ENCODE measurements at regions not wholly inside any gene's neighbourhood (a gene's known extent, or its start where the extent isn't known, plus 50 kb on each side); places are given as distances from the start of the nearest gene placed in this dataset.

DNA sequence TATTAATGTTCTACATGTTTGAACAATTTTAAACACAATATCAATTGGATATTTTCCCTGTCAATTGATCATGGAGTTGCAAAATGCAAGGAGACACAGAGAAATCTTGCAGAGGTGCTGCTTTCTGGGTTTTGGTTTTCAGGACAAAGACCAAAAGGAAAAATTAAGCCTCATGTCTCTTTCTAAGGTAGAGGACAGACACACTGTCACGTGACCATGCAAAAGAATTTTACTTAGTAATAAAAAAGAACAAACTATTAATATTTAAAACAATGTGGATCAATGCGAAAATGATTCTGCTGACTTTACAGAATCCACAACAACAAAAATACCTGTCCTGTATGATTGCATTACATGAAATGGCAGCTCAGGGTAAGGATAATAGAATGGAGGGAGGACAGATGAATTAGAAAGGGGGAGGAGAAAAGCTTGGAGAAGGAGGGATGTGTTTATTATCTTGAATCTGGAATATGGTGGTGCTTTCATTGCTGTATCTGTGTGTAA lies 493.7 kb upstream of the NUPR2 start:
- no TSS peak for BruUV-seq (replicated peaks)
- TF ChIP-seq REST (IDR thresholded peaks at IDR 0.05; ENCODE audit: insufficient read depth in 1 of 2, low read depth in 2 of 2, low read length in 1 of 2), result no peak
- TF ChIP-seq, protein P1, sequence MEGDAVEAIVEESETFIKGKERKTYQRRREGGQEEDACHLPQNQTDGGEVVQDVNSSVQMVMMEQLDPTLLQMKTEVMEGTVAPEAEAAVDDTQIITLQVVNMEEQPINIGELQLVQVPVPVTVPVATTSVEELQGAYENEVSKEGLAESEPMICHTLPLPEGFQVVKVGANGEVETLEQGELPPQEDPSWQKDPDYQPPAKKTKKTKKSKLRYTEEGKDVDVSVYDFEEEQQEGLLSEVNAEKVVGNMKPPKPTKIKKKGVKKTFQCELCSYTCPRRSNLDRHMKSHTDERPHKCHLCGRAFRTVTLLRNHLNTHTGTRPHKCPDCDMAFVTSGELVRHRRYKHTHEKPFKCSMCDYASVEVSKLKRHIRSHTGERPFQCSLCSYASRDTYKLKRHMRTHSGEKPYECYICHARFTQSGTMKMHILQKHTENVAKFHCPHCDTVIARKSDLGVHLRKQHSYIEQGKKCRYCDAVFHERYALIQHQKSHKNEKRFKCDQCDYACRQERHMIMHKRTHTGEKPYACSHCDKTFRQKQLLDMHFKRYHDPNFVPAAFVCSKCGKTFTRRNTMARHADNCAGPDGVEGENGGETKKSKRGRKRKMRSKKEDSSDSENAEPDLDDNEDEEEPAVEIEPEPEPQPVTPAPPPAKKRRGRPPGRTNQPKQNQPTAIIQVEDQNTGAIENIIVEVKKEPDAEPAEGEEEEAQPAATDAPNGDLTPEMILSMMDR (IDR thresholded peaks at IDR 0.05), result no peak
- TF ChIP-seq POLR2AphosphoS5 (IDR thresholded peaks at IDR 0.05; ENCODE audit: low read depth, low read length), result no peak
- no peak for TF ChIP-seq TCF7L2 (IDR thresholded peaks at IDR 0.05; ENCODE audit: low read depth, low read length)
- TF ChIP-seq SIN3A (IDR thresholded peaks at IDR 0.05; ENCODE audit: borderline replicate concordance, insufficient read depth, low read depth, low read length), result no peak
- Histone ChIP-seq H3K9me3 (ENCODE audit: control insufficient read depth, insufficient read depth, low read depth, low read length) (peaks cover 15% of the 10 kb centered on the region), H3K4me1 (ENCODE audit: control insufficient read depth, insufficient read depth, low read length) (no peaks in the 10 kb centered on the region), H3K4me3 (ENCODE audit: low read depth in 2 of 2, low read length in 2 of 2) (no peak overlapping the region), H3K27ac (ENCODE audit: low read length) (no peak overlapping the region), H3K27me3 (ENCODE audit: control insufficient read depth, insufficient read depth, low read length) (no peaks in the 10 kb centered on the region), H3K36me3 (ENCODE audit: control insufficient read depth, insufficient read depth, low read length) (no peaks in the 10 kb centered on the region)
- CTCF ChIA-PET, result no interaction called here
- DNase-seq (ENCODE audit: low read depth, low spot score) (no peak), ATAC-seq (no peak)
- POLR2A ChIA-PET, result no interaction called here
- intact Hi-C loops (cut with micrococcal nuclease; ENCODE audit: unreplicated experiment) (no loop called here), in situ Hi-C loops (cut with HindIII; ENCODE audit: low pct_unique_long_range_greater_than_20kb, low sequenced_read_pairs) (no loop called here)

DNA sequence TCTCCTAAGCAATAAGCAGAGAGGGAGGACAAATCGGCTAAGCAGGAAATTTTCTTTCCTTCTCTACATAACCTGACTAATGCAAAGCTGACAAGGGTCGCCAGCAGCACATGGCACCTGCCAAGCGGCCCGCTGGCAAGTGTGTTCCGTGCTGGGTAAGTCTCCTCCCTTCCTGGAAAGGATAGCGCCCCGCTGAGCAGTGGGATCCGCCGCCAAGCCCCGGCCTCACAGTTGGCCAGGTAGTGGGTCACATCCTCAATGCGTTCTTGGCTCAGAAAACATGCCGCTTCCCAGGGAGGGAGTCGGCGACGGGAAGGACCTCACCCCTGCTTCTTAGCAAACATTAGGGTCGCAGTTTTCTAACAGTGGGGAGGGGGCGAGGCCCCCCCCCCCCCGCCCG lies 488.9 kb upstream of the NUPR2 start:
- DNase-seq (ENCODE audit: low read depth, low spot score) (no peak), ATAC-seq (no peak)
- BruUV-seq (replicated peaks), result no TSS peak
- no peak overlapping the region for H3K27ac ChIP-seq (ENCODE audit: low read length)
- H3K9me3 ChIP-seq (ENCODE audit: control insufficient read depth, insufficient read depth, low read depth, low read length), result peaks cover 11% of the 10 kb centered on the region; the same call in 1 of the 2 replicates
- in situ Hi-C loops (cut with HindIII; ENCODE audit: low pct_unique_long_range_greater_than_20kb, low sequenced_read_pairs), result no loop called here
- CTCF ChIA-PET, result no interaction called here
- H3K4me1 ChIP-seq (ENCODE audit: control insufficient read depth, insufficient read depth, low read length), result no peaks in the 10 kb centered on the region
- intact Hi-C loops (cut with micrococcal nuclease; ENCODE audit: unreplicated experiment), result no loop called here
- H3K4me3 ChIP-seq (ENCODE audit: low read depth in 2 of 2, low read length in 2 of 2), result no peak overlapping the region
- no peaks in the 10 kb centered on the region for H3K27me3 ChIP-seq (ENCODE audit: control insufficient read depth, insufficient read depth, low read length)
- TF ChIP-seq POLR2AphosphoS5 (IDR thresholded peaks at IDR 0.05; ENCODE audit: low read depth, low read length), result no peak
- no peak for TF ChIP-seq REST (IDR thresholded peaks at IDR 0.05; ENCODE audit: insufficient read depth in 1 of 2, low read depth in 2 of 2, low read length in 1 of 2)
- TF ChIP-seq TCF7L2 (IDR thresholded peaks at IDR 0.05; ENCODE audit: low read depth, low read length), result no peak
- TF ChIP-seq, protein P1 (IDR thresholded peaks at IDR 0.05), result no peak
- no peak for TF ChIP-seq SIN3A (IDR thresholded peaks at IDR 0.05; ENCODE audit: borderline replicate concordance, insufficient read depth, low read depth, low read length)
- H3K36me3 ChIP-seq (ENCODE audit: control insufficient read depth, insufficient read depth, low read length), result no peaks in the 10 kb centered on the region
- POLR2A ChIA-PET, result no interaction called here
